Spleen (tissue), 11 donors: ENCODE measurements at regions not wholly inside any gene's neighbourhood (a gene's known extent, or its start where the extent isn't known, plus 50 kb on each side); places are given as distances from the start of the nearest gene placed in this dataset.

Experiments
- DNase-seq: peaks from one replicate; pipeline ENCODE4 v3.0.0-alpha.2; 2020
- H3K27ac ChIP-seq, 8 donors: fragments of 200-600 bp; sonication (generic) in 7 of 8; 1 replicate in 4 of 8; 2 replicates in 4 of 8; pipeline versions ENCODE4 v1.5.0 to v1.8.0; 2016 to 2021; ENCODE audit warnings: inconsistent platforms in 4 of 8, mild to moderate bottlenecking in 4 of 8, moderate library complexity in 1 of 8
- H3K27me3 ChIP-seq, 7 donors: fragments of 200-600 bp; sonication (generic) in 6 of 7; replicated peaks in 1 of 7; 1 replicate in 4 of 7; 2 replicates in 3 of 7; pipeline versions ENCODE4 v1.5.0 to v1.8.0; 2016 to 2021; ENCODE audit warnings: inconsistent platforms in 3 of 7, mild to moderate bottlenecking in 1 of 7
- H3K36me3 ChIP-seq, 6 donors: fragments of 200-600 bp; sonication (generic) in 5 of 6; 1 replicate in 4 of 6; 2 replicates in 2 of 6; pipeline versions ENCODE4 v1.5.0 to v1.8.0; 2016 to 2021; ENCODE audit warnings: inconsistent platforms in 2 of 6
- H3K4me1 ChIP-seq, 6 donors: fragments of 200-600 bp; sonication (generic) in 5 of 6; 1 replicate in 3 of 6; 2 replicates in 3 of 6; pipeline versions ENCODE4 v1.5.0 to v1.8.0; 2016 to 2021; ENCODE audit warnings: inconsistent platforms in 3 of 6
- H3K4me3 ChIP-seq, 8 donors: fragments of 200-600 bp; sonication (generic) in 7 of 8; 1 replicate in 4 of 8; 2 replicates in 4 of 8; pipeline versions ENCODE4 v1.5.0 to v1.8.0; 2016 to 2021; ENCODE audit warnings: inconsistent platforms in 4 of 8, mild to moderate bottlenecking in 4 of 8, moderate library complexity in 2 of 8
- H3K9me3 ChIP-seq, 8 donors: fragments of 200-600 bp; sonication (generic) in 7 of 8; 1 replicate in 4 of 8; 2 replicates in 4 of 8; pipeline versions ENCODE4 v1.5.0 to v1.8.0; 2016 to 2021; ENCODE audit warnings: inconsistent platforms in 4 of 8
- POLR2A ChIP-seq, 3 donors: fragments of 450-650 bp; IDR thresholded peaks; one replicate each; pipeline ENCODE4 v1.5.1; 2017; ENCODE audit warnings: antibody characterized with exemption in 3 of 3, mild to moderate bottlenecking in 1 of 3
- POLR2AphosphoS5 ChIP-seq, 3 donors: sonication (generic); formaldehyde crosslinking; IDR thresholded peaks; one replicate each; pipeline ENCODE4 v1.5.1; 2017; ENCODE audit warnings: antibody characterized with exemption in 3 of 3
- WGBS, 5 donors: extraction: QIAGEN DNeasy Blood & Tissue Kit in 3 of 5; methylation state at CpG; one replicate each; pipeline versions ENCODE4 v1.1.5 to v1.1.7; 2013 to 2018; 5-methylcytosine and 5-hydroxymethylcytosine counted together
- intact Hi-C: fragments of 100-400 bp; cut with DNase I; formaldehyde crosslinking; loops from one replicate; pipeline ENCODE4 v1.15.0; 2023; ENCODE audit warnings: low total_unique reads
- TF ChIP-seq, protein P1 (sequence below), 11 experiments: fragments of 200-600 bp in 7 of 11; fragments of 450-650 bp in 4 of 11; sonication (generic) in 4 of 11; IDR thresholded peaks in 8 of 11; conservative IDR thresholded peaks in 3 of 11; 1 replicate in 7 of 11; 2 replicates in 4 of 11; pipeline versions ENCODE4 v1.4.0 to v1.8.0; 2016 to 2021; ENCODE audit warnings: antibody characterized with exemption in 11 of 11, inconsistent platforms in 4 of 11, mild to moderate bottlenecking in 1 of 11
- donor health status: healthy with polysubstance abuse.
- donor health status: DM: no; HTN: no; CAD: no; lungs with moderate emphysema.
- donor health status: DM: no; HTN: no; CAD: no.
- donor health status: Bipolar disorder and iron deficiency.
- donor health status: healthy.
- donor health status: DM: no; HTN: no; CAD: no.
- donor health status: DM: yes; HTN: yes; CAD: no.

DNA sequence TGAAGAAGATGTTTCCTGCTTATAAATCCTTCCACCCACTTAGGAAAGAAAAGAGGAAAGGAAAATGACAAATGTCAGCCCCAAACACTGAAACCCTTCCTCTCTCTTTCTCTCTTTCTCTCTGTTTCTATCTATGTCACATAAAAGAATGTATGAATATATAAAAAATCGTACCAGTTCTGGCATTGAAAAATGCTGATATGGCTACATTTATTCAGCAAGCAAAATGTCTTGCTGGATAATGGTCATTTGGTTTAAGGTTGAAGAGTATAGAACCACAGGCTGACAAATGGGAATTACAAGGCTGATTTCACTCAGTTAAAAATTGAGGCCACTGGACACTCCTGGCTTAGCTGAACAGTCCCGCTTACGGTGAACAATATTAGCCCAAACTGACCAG lies 335.9 kb downstream of the PARP8 start:
- Histone ChIP-seq H3K27ac (no peak overlapping the region), H3K27me3 (peaks cover 0 to 11% (median 0%) of the 10 kb centered on the region in 7 donors), H3K36me3 (no peaks in the 10 kb centered on the region), H3K4me3 (no peak overlapping the region), H3K4me1 (no peaks in the 10 kb centered on the region), H3K9me3 (no peaks in the 10 kb centered on the region)
- no peak for DNase-seq
- intact Hi-C loops, result no loop called here
- TF ChIP-seq POLR2AphosphoS5 (IDR thresholded peaks at IDR 0.05), result no peak
- TF ChIP-seq, protein P1, sequence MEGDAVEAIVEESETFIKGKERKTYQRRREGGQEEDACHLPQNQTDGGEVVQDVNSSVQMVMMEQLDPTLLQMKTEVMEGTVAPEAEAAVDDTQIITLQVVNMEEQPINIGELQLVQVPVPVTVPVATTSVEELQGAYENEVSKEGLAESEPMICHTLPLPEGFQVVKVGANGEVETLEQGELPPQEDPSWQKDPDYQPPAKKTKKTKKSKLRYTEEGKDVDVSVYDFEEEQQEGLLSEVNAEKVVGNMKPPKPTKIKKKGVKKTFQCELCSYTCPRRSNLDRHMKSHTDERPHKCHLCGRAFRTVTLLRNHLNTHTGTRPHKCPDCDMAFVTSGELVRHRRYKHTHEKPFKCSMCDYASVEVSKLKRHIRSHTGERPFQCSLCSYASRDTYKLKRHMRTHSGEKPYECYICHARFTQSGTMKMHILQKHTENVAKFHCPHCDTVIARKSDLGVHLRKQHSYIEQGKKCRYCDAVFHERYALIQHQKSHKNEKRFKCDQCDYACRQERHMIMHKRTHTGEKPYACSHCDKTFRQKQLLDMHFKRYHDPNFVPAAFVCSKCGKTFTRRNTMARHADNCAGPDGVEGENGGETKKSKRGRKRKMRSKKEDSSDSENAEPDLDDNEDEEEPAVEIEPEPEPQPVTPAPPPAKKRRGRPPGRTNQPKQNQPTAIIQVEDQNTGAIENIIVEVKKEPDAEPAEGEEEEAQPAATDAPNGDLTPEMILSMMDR (IDR thresholded peaks at IDR 0.05 in 8 of 11, conservative IDR thresholded peaks at IDR 0.05 in 3 of 11), result no peak
- no peak for TF ChIP-seq POLR2A (IDR thresholded peaks at IDR 0.05)
- whole genome bisulfite sequencing, 5 donors, result 80 to 89% (median 86%) methylated on average over 3 of the region's 3 CpGs

DNA sequence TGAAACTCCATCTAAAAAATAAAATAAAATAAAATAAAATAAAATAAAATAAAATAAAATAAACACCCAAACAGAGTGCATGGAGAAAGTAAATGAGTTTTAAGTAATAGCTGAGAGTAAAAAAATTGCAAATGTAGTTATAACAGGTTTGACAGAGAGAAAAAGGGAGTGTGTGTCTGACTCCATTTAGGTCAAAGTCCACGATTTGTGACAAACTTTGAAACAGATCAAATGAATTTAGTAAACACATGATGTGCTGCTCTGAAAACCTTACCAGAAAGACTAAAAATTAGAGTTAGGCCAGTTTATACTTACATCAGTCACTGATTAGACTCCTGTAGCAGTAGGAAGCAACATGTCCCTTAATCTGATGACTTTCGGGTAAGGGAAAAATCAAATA lies 346.6 kb downstream of the PARP8 start:
- Histone ChIP-seq H3K27ac (no peak overlapping the region), H3K36me3 (no peaks in the 10 kb centered on the region), H3K27me3 (no peaks in the 10 kb centered on the region), H3K9me3 (no peaks in the 10 kb centered on the region), H3K4me1 (no peaks in the 10 kb centered on the region), H3K4me3 (no peak overlapping the region)
- 83 to 90% (median 84%) methylated on average over 2 of the region's 2 CpGs for WGBS, 5 donors
- DNase-seq, result no peak
- intact Hi-C loops, result no loop called here
- TF ChIP-seq POLR2A (IDR thresholded peaks at IDR 0.05) (no peak), POLR2AphosphoS5 (IDR thresholded peaks at IDR 0.05) (no peak)
- TF ChIP-seq, protein P1 (IDR thresholded peaks at IDR 0.05 in 8 of 11, conservative IDR thresholded peaks at IDR 0.05 in 3 of 11), result no peak

DNA sequence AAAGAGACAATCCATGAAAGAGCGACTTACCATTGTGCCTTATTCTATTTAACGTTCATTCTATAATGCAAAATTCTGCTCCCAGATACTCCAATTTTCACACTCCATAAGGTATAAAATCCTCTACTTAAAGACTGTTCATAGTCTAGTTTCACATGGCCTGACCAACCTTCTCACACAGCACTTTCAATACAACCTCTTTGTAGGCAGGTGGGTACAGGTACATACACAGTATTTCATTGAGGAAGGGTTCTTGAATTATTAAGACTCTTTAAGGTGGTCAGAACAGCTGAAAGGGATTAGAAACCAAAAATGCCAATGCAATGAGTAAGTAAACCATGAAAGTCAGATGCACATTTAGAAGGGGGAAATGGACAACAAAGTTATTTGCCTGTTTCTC lies 352.0 kb downstream of the PARP8 start:
- H3K9me3 ChIP-seq, result no peaks in the 10 kb centered on the region
- intact Hi-C loops, result no loop called here
- WGBS, 5 donors, result 91 to 98% (median 97%) methylated on average over 2 of the region's 2 CpGs
- H3K27ac ChIP-seq, result no peak overlapping the region
- H3K27me3 ChIP-seq, result no peaks in the 10 kb centered on the region
- H3K4me1 ChIP-seq, result no peaks in the 10 kb centered on the region
- H3K4me3 ChIP-seq, result no peak overlapping the region
- no peaks in the 10 kb centered on the region for H3K36me3 ChIP-seq
- TF ChIP-seq POLR2A (IDR thresholded peaks at IDR 0.05) (no peak), POLR2AphosphoS5 (IDR thresholded peaks at IDR 0.05) (no peak)
- DNase-seq, result no peak

DNA sequence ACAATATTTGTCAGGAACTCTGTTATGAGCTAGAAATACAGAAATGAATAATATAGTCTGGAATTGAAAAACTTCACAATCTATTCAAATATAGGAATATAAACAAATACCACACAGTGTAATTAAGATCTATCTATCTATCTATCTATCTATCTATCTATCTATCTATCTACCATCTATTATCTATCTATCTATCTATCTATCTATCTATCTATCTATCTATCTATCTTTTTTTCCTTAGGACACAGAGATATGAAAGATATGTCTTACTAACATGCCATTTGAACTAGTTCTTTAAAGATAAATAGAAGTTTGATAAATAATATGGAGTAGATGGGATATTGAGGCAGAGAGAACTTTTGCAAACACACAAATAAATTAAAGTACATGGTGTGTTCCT lies 357.8 kb downstream of the PARP8 start:
- no peak for TF ChIP-seq POLR2AphosphoS5 (IDR thresholded peaks at IDR 0.05)
- TF ChIP-seq POLR2A (IDR thresholded peaks at IDR 0.05), result no peak
- TF ChIP-seq, protein P1 (IDR thresholded peaks at IDR 0.05 in 8 of 11, conservative IDR thresholded peaks at IDR 0.05 in 3 of 11), result no peak
- intact Hi-C loops, result no loop called here
- no peak for DNase-seq
- no peaks in the 10 kb centered on the region for H3K36me3 ChIP-seq
- H3K27me3 ChIP-seq, result no peaks in the 10 kb centered on the region
- H3K4me1 ChIP-seq, result no peaks in the 10 kb centered on the region
- H3K27ac ChIP-seq, result no peak overlapping the region
- H3K9me3 ChIP-seq, result no peaks in the 10 kb centered on the region
- no peak overlapping the region for H3K4me3 ChIP-seq

DNA sequence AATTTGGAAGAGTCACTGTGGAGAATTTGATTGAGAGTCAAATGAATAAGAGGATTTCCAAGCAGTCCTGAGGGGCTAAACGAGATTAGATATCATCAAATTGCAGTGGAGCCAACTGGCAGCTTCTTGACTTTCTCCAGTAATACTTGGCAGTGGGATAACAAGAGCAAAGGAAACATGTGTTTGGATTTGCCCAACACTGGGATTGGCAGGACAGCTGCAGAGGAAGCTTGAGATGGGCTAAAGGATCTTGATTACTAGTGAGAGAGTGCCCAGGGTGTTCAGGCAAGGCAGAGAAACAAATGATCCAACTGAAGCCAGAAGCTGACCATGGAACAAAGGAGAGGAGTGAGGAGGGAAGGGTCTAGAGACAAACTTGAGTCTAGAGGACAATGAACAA lies 356.0 kb upstream of the ISL1 start:
- no peak overlapping the region for H3K4me3 ChIP-seq
- no peaks in the 10 kb centered on the region for H3K27me3 ChIP-seq
- no peaks in the 10 kb centered on the region for H3K36me3 ChIP-seq
- H3K9me3 ChIP-seq, result no peaks in the 10 kb centered on the region
- H3K27ac ChIP-seq, result no peak overlapping the region
- WGBS, 5 donors, result 30 to 50% (median 41%) methylated on average over 1 of the region's 1 CpG
- intact Hi-C loops, result no loop called here
- DNase-seq, result no peak
- no peaks in the 10 kb centered on the region for H3K4me1 ChIP-seq
- no peak for TF ChIP-seq POLR2AphosphoS5 (IDR thresholded peaks at IDR 0.05)
- TF ChIP-seq POLR2A (IDR thresholded peaks at IDR 0.05), result no peak
- TF ChIP-seq, protein P1 (IDR thresholded peaks at IDR 0.05 in 8 of 11, conservative IDR thresholded peaks at IDR 0.05 in 3 of 11), result no peak
